Gastrocnemius medialis (tissue), 4 donors: ENCODE measurements at regions not wholly inside any gene's neighbourhood (a gene's known extent, or its start where the extent isn't known, plus 50 kb on each side); places are given as distances from the start of the nearest gene placed in this dataset.

ENCODE experiments used
- POLR2A ChIP-seq, 2 donors: fragments of 450-650 bp; IDR thresholded peaks; one replicate each; pipeline ENCODE4 v1.6.1; 2017; ENCODE audit warnings: antibody characterized with exemption in 2 of 2, mild to moderate bottlenecking in 2 of 2, moderate library complexity in 2 of 2
- TF ChIP-seq, protein P1 (sequence below), 5 experiments: fragments of 450-650 bp in 3 of 5; fragments of 200-600 bp in 2 of 5; sonication (generic) in 2 of 5; IDR thresholded peaks in 4 of 5; conservative IDR thresholded peaks in 1 of 5; 1 replicate in 4 of 5; 2 replicates in 1 of 5; pipeline ENCODE4 v1.5.1; 2016 to 2019; ENCODE audit warnings: antibody characterized with exemption in 5 of 5, mild to moderate bottlenecking in 3 of 5, moderate library complexity in 3 of 5

DNA sequence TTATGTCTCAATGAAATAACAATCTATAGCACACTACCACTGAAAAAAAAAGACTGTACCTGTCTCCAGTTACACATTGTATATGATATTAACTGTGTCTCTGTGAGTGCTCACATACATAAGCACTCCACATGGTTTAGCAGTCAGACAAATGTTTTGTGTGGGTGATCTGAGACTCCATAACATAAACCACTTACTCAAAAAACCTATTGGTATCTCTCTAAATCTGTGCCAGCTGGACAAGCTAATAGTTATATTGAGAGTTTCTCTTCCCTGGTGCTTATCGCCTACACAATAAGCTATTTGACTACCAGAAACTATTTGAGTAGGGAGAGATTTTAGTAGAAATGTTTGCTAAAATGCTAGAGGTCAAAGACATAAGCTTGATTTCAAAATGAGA lies 190.1 kb upstream of the AGR3 start:
- TF ChIP-seq POLR2A (IDR thresholded peaks at IDR 0.05), result no peak
- TF ChIP-seq, protein P1, sequence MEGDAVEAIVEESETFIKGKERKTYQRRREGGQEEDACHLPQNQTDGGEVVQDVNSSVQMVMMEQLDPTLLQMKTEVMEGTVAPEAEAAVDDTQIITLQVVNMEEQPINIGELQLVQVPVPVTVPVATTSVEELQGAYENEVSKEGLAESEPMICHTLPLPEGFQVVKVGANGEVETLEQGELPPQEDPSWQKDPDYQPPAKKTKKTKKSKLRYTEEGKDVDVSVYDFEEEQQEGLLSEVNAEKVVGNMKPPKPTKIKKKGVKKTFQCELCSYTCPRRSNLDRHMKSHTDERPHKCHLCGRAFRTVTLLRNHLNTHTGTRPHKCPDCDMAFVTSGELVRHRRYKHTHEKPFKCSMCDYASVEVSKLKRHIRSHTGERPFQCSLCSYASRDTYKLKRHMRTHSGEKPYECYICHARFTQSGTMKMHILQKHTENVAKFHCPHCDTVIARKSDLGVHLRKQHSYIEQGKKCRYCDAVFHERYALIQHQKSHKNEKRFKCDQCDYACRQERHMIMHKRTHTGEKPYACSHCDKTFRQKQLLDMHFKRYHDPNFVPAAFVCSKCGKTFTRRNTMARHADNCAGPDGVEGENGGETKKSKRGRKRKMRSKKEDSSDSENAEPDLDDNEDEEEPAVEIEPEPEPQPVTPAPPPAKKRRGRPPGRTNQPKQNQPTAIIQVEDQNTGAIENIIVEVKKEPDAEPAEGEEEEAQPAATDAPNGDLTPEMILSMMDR (IDR thresholded peaks at IDR 0.05 in 4 of 5, conservative IDR thresholded peaks at IDR 0.05 in 1 of 5), result no peak
